Peyer's patch (tissue), 4 donors: ENCODE measurements at regions not wholly inside any gene's neighbourhood (a gene's known extent, or its start where the extent isn't known, plus 50 kb on each side); places are given as distances from the start of the nearest gene placed in this dataset.

Source experiments
- POLR2A ChIP-seq, 2 donors: fragments of 450-650 bp; IDR thresholded peaks; one replicate each; pipeline ENCODE4 v1.5.1; 2017; ENCODE audit warnings: antibody characterized with exemption in 2 of 2, mild to moderate bottlenecking in 2 of 2, moderate library complexity in 2 of 2
- TF ChIP-seq, protein P1 (sequence below), 6 experiments: fragments of 450-650 bp in 4 of 6; fragments of 200-600 bp in 2 of 6; sonication (generic) in 1 of 6; IDR thresholded peaks; one replicate each; pipeline ENCODE4 v1.5.1; 2017 to 2019; ENCODE audit warnings: antibody characterized with exemption in 6 of 6, mild to moderate bottlenecking in 3 of 6, moderate library complexity in 1 of 6

DNA sequence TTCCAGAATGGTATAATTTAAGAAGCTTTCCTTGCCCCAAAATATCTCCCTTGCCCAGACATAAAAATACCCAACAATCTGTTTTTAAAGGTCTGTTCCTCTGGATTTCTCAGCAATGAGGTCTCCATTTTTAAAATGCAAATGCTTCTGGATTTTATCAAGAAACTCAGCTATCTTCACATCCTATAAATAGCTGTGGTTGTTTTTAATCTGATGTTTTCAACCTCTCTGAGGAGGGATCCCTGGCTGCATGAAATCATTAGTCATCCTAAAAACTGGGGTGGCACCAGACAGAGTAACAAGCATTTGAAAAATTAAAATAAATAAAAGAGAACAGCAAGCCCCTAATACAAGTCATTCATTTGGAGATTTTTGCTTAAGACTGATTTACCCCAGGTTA is 168.5 kb upstream of the ID4 start:
- no peak for TF ChIP-seq POLR2A (IDR thresholded peaks at IDR 0.05)
- TF ChIP-seq, protein P1, sequence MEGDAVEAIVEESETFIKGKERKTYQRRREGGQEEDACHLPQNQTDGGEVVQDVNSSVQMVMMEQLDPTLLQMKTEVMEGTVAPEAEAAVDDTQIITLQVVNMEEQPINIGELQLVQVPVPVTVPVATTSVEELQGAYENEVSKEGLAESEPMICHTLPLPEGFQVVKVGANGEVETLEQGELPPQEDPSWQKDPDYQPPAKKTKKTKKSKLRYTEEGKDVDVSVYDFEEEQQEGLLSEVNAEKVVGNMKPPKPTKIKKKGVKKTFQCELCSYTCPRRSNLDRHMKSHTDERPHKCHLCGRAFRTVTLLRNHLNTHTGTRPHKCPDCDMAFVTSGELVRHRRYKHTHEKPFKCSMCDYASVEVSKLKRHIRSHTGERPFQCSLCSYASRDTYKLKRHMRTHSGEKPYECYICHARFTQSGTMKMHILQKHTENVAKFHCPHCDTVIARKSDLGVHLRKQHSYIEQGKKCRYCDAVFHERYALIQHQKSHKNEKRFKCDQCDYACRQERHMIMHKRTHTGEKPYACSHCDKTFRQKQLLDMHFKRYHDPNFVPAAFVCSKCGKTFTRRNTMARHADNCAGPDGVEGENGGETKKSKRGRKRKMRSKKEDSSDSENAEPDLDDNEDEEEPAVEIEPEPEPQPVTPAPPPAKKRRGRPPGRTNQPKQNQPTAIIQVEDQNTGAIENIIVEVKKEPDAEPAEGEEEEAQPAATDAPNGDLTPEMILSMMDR (IDR thresholded peaks at IDR 0.05) = no peak
